NCI-H524 (cell line): ENCODE measurements at regions not wholly inside any gene's neighbourhood (a gene's known extent, or its start where the extent isn't known, plus 50 kb on each side); places are given as distances from the start of the nearest gene placed in this dataset.

Source experiments
- DNase-seq, 2 experiments: peaks; one replicate each; lab custom pipeline; 2025; lab: John Stamatoyannopoulos, UW

- no peak for DNase-seq
Measured at GRCh38 chr7:133191787-133192186, 61.1 kb upstream of the EXOC4 start.

- no peak for DNase-seq
Measured at GRCh38 chr7:133195868-133196267, 57.0 kb upstream of the EXOC4 start.

GRCh38 chr7:133196856-133197612 is 55.8 kb upstream of the EXOC4 start:
- no peak for DNase-seq

- no peak for DNase-seq
Measured at GRCh38 chr7:133197972-133198544, 54.8 kb upstream of the EXOC4 start.

- no peak for DNase-seq
Measured at GRCh38 chr7:133199831-133200230, 53.0 kb upstream of the EXOC4 start.

- DNase-seq = no peak
Measured at GRCh38 chr7:133201470-133201869, 51.4 kb upstream of the EXOC4 start.

- DNase-seq = no peak
Measured at GRCh38 chr7:133202942-133203341, 49.9 kb upstream of the EXOC4 start.
